A549 (cell line): ENCODE measurements at regions not wholly inside any gene's neighbourhood (a gene's known extent, or its start where the extent isn't known, plus 50 kb on each side); places are given as distances from the start of the nearest gene placed in this dataset.

Experiments
- ATAC-seq, 2 experiments: fragments of 200-7000 bp in 1 of 2; fragments of >200 bp in 1 of 2; cut with Nextera tagmentation in 1 of 2; cut with Tn5 transposase in 1 of 2; 3 replicates each; pipeline versions ENCODE4 v1.8.0 to v1.9.1; 2018 to 2020; ENCODE audit warnings: mild to moderate bottlenecking in 1 of 2, moderate library complexity in 1 of 2
- CTCF ChIA-PET: fragments of 300-600 bp; sonication (Branson Sonifier 250); formaldehyde crosslinking; extraction: SDS; loops from one replicate; lab custom pipeline; 2021; ENCODE audit warnings: antibody characterized with exemption, inconsistent platforms; lab: Yijun Ruan, JAX
- POLR2A ChIA-PET: fragments of 350-600 bp; formaldehyde crosslinking; extraction: SDS; loops from one replicate; lab custom pipeline; 2021; ENCODE audit warnings: antibody characterized with exemption, inconsistent platforms; lab: Yijun Ruan, JAX
- DNase-seq, 2 experiments: peaks; one replicate each; pipeline versions ENCODE4 v3.0.0 to v3.0.0-alpha.2; 2011 to 2016; ENCODE audit warnings: low read depth in 1 of 2, low spot score in 1 of 2
- FAIRE-seq: peaks from 2 replicates; lab custom pipeline; 2011; peaks lifted over from hg19 to GRCh38; lab: Jason Lieb, UNC
- H3K27ac ChIP-seq, 2 experiments: fragments of >200 bp; sonication (Bioruptor Twin); formaldehyde crosslinking; 3 replicates each; pipeline ENCODE4 v1.5.1; 2016 to 2017
- H3K4me1 ChIP-seq: fragments of >200 bp; sonication (Bioruptor Twin); formaldehyde crosslinking; 3 replicates; pipeline ENCODE4 v1.6.1; 2016
- H3K4me2 ChIP-seq: fragments of >200 bp; sonication (Bioruptor Twin); formaldehyde crosslinking; 3 replicates; pipeline ENCODE4 v1.6.1; 2016
- H3K4me3 ChIP-seq: fragments of >200 bp; sonication (Bioruptor Twin); formaldehyde crosslinking; 3 replicates; pipeline ENCODE4 v1.5.1; 2016
- H3K9me3 ChIP-seq: fragments of >200 bp; sonication (Bioruptor Twin); formaldehyde crosslinking; 3 replicates; pipeline ENCODE4 v1.6.1; 2016
- ATOH8 ChIP-seq: fragments of 250-450 bp; sonication (Bioruptor Pico); IDR thresholded peaks from 2 replicates; pipeline ENCODE4 v1.5.0; 2020; ENCODE audit warnings: low read depth, mild to moderate bottlenecking, moderate library complexity
- BCL3 ChIP-seq: fragments of >200 bp; sonication (Bioruptor Twin); formaldehyde crosslinking; IDR thresholded peaks from 3 replicates; pipeline ENCODE4 v1.6.1; 2016
- EP300 ChIP-seq, 2 experiments: fragments of >200 bp; sonication (Bioruptor Twin); formaldehyde crosslinking; IDR thresholded peaks; 2 replicates in 1 of 2; 3 replicates in 1 of 2; pipeline ENCODE4 v1.6.1; 2016 to 2017
- ESRRA ChIP-seq: fragments of 150-350 bp; IDR thresholded peaks from 2 replicates; pipeline ENCODE4 v1.6.1; 2014; ENCODE audit warnings: mild to moderate bottlenecking, low read length, borderline replicate concordance
- FOXS1 ChIP-seq: fragments of 250-450 bp; sonication (Bioruptor Pico); IDR thresholded peaks from 2 replicates; pipeline ENCODE4 v1.5.0; 2020; ENCODE audit warnings: mild to moderate bottlenecking, moderate library complexity
- HES2 ChIP-seq: fragments of >200 bp; sonication (Bioruptor Twin); formaldehyde crosslinking; IDR thresholded peaks from 2 replicates; pipeline ENCODE4 v1.6.1; 2016
- HOXB13 ChIP-seq: fragments of 250-450 bp; sonication (Bioruptor Pico); IDR thresholded peaks from 2 replicates; pipeline ENCODE4 v1.5.0; 2020; ENCODE audit warnings: low read depth, mild to moderate bottlenecking, moderate library complexity
- MAZ ChIP-seq: fragments of 150-350 bp; IDR thresholded peaks from 2 replicates; pipeline ENCODE4 v1.6.1; 2014; ENCODE audit warnings: antibody characterized with exemption, low read depth, low read length, borderline replicate concordance
- MYC ChIP-seq: IDR thresholded peaks from 2 replicates; pipeline ENCODE4 v1.6.1; 2012; ENCODE audit warnings: mild to moderate bottlenecking, inconsistent platforms, low read length, improper control_type of control experiment, borderline replicate concordance
- NPAS2 ChIP-seq: fragments of 250-450 bp; sonication (Bioruptor Pico); IDR thresholded peaks from 2 replicates; pipeline ENCODE4 v1.8.0; 2022; ENCODE audit warnings: mild to moderate bottlenecking, moderate library complexity, borderline replicate concordance
- POLR2A ChIP-seq: IDR thresholded peaks from 2 replicates; pipeline ENCODE4 v1.6.1; 2012; ENCODE audit warnings: mild to moderate bottlenecking, low read length
- RAD21 ChIP-seq, 2 experiments: fragments of >200 bp in 1 of 2; sonication (Bioruptor Twin) in 1 of 2; formaldehyde crosslinking in 1 of 2; IDR thresholded peaks in 1 of 2; conservative IDR thresholded peaks in 1 of 2; 2 replicates in 1 of 2; 3 replicates in 1 of 2; pipeline ENCODE4 v1.6.1; 2012 to 2018; ENCODE audit warnings: inconsistent platforms in 1 of 2
- REST ChIP-seq: fragments of 200-600 bp; sonication (generic); IDR thresholded peaks from 2 replicates; pipeline ENCODE4 v1.6.1; 2016; ENCODE audit warnings: antibody characterized with exemption, mild to moderate bottlenecking, moderate library complexity
- RNF2 ChIP-seq: fragments of 200-600 bp; sonication (generic); IDR thresholded peaks from 2 replicates; pipeline ENCODE4 v1.6.1; 2016; ENCODE audit warnings: low read depth, mild to moderate bottlenecking, antibody characterized with exemption, moderate library complexity, borderline replicate concordance
- SMC3 ChIP-seq: fragments of >200 bp; sonication (Bioruptor Twin); formaldehyde crosslinking; IDR thresholded peaks from 3 replicates; pipeline ENCODE4 v1.6.1; 2018; ENCODE audit warnings: inconsistent platforms
- ZNF302 ChIP-seq: fragments of 250-450 bp; sonication (Bioruptor Pico); IDR thresholded peaks from 2 replicates; pipeline ENCODE4 v1.9.0; 2021; ENCODE audit warnings: inconsistent platforms, mild to moderate bottlenecking, moderate library complexity
- WGBS: methylation state at CpG from one replicate; pipeline ENCODE4 v1.1.6; 2017; ENCODE audit errors: missing lambda C conversion rate; 5-methylcytosine and 5-hydroxymethylcytosine counted together

- FAIRE-seq (no peak), DNase-seq (no peak), ATAC-seq (no peak)
- Histone ChIP-seq H3K4me2 (no peak overlapping the region), H3K4me3 (no peak overlapping the region), H3K4me1 (peaks cover 6% of the 10 kb centered on the region), H3K27ac (0 out of 6 replicates have a peak overlapping the region, but pooled peaks of 1 of the 2 experiments have one; percentile 5), H3K9me3 (no peaks in the 10 kb centered on the region)
- no peak for TF ChIP-seq RAD21 (conservative IDR thresholded peaks at IDR 0.05 in 1 of 2, IDR thresholded peaks at IDR 0.05 in 1 of 2)
- no peak for TF ChIP-seq RNF2
- no peak for TF ChIP-seq ATOH8 (CRISPR knock-in tag)
- no peak for TF ChIP-seq NPAS2 (CRISPR knock-in tag)
- TF ChIP-seq ZNF302 (CRISPR knock-in tag): no peak
- no peak for TF ChIP-seq FOXS1 (CRISPR knock-in tag)
- ChIA-PET CTCF (no interaction called here), POLR2A (no interaction called here)
- 91% methylated on average over 5 of the region's 5 CpGs for WGBS
These were observed 157.4 kb downstream of the ARL4C start for GRCh38 chr2:234339501-234339900.

GRCh38 chr2:234339011-234339410 lies 157.9 kb downstream of the ARL4C start:
- WGBS: 95% methylated on average over 2 of the region's 2 CpGs
- ATAC-seq (no peak), FAIRE-seq (no peak), DNase-seq (no peak)
- no peak overlapping the region for H3K4me2 ChIP-seq
- H3K4me1 ChIP-seq: peaks cover 11% of the 10 kb centered on the region
- no peak overlapping the region for H3K4me3 ChIP-seq
- 0 out of 6 replicates have a peak overlapping the region, but pooled peaks of 1 of the 2 experiments have one; percentile 5 for H3K27ac ChIP-seq
- TF ChIP-seq MYC (no peak), POLR2A (no peak), REST (no peak), MAZ (no peak), ATOH8 (CRISPR knock-in tag) (no peak), BCL3 (no peak), SMC3 (no peak)
- ChIA-PET POLR2A (no interaction called here), CTCF (interaction anchor here (1.2 to 1.3 kb wide), 2 partner anchors 50 to 204 kb away, joined by 3 to 4 read pairs; no protein-coding TSS in a partner anchor)
- H3K9me3 ChIP-seq: no peaks in the 10 kb centered on the region

GRCh38 chr2:234335661-234336228 lies 161.1 kb downstream of the ARL4C start:
- H3K27ac ChIP-seq: peak overlapping the region in 1 of 2 experiments; percentile 67; a peak in 3 of 6 replicates
- TF ChIP-seq ZNF302 (CRISPR knock-in tag): no peak
- no peak for TF ChIP-seq ESRRA
- 0 out of 2 replicates have a peak, but pooled peaks have one; percentile 11 for TF ChIP-seq REST
- TF ChIP-seq HOXB13: no peak
- TF ChIP-seq SMC3: no peak
- no peak for TF ChIP-seq EP300 (IDR thresholded peaks at IDR 0.05)
- no peak for TF ChIP-seq HES2
- TF ChIP-seq, all 56 proteins: peak for 1
- ATAC-seq: peak in 1 of 2 experiments; percentile 21; a peak in 2 of 6 replicates
- H3K4me2 ChIP-seq: no peak overlapping the region
- CTCF ChIA-PET: interaction anchor here (0.7 kb wide), 1 partner anchor 61 kb away, joined by 3 read pairs; no protein-coding TSS in a partner anchor
- no peaks in the 10 kb centered on the region for H3K9me3 ChIP-seq
- H3K4me3 ChIP-seq: no peak overlapping the region
- DNase-seq: peak in 1 of 2 experiments; percentile 21
- WGBS: 88% methylated on average over 19 of the region's 19 CpGs
- POLR2A ChIA-PET: no interaction called here
- peaks cover 18% of the 10 kb centered on the region for H3K4me1 ChIP-seq
- no peak for FAIRE-seq
